GM10248 (cell line): ENCODE measurements at regions not wholly inside any gene's neighbourhood (a gene's known extent, or its start where the extent isn't known, plus 50 kb on each side); places are given as distances from the start of the nearest gene placed in this dataset.

ENCODE experiments used
- CTCF ChIA-PET: fragments of 300-600 bp; sonication (Branson Sonifier 250); formaldehyde crosslinking; extraction: SDS; loops from one replicate; lab custom pipeline; 2021; ENCODE audit warnings: antibody characterized with exemption; lab: Yijun Ruan, JAX
- POLR2A ChIA-PET: fragments of 350-650 bp; sonication (Branson Sonifier 250); formaldehyde crosslinking; extraction: SDS; loops from one replicate; lab custom pipeline; 2020; ENCODE audit warnings: antibody characterized with exemption; lab: Yijun Ruan, JAX
- DNase-seq: peaks from one replicate; pipeline ENCODE4 v3.0.0; 2012; ENCODE audit errors: extremely low spot score
- TF ChIP-seq, protein P1 (sequence below): IDR thresholded peaks from 2 replicates; pipeline ENCODE4 v1.5.1; 2012; ENCODE audit warnings: mild to moderate bottlenecking, low read depth; ENCODE audit errors: extremely low read depth, missing control alignments, control extremely low read depth

DNA sequence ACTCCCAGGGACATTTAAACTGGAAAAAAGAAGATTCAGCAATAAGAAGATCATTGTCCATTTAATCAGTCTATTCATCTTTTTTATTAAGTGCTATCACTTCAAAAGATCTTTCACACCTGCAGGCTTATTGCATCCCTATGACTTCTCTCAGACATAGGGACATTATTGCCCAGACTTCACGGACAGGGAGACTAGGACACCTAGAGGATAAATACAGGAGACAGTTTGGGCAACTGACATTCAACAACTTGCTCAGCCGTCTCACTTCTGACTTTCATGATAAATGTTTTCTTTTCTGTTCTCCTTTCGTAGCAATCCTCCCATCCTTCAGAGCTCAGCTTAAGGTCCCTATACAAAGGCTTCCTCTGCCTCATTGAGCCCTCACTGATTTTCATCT is 84.3 kb downstream of the TMEM30B start:
- TF ChIP-seq, protein P1, sequence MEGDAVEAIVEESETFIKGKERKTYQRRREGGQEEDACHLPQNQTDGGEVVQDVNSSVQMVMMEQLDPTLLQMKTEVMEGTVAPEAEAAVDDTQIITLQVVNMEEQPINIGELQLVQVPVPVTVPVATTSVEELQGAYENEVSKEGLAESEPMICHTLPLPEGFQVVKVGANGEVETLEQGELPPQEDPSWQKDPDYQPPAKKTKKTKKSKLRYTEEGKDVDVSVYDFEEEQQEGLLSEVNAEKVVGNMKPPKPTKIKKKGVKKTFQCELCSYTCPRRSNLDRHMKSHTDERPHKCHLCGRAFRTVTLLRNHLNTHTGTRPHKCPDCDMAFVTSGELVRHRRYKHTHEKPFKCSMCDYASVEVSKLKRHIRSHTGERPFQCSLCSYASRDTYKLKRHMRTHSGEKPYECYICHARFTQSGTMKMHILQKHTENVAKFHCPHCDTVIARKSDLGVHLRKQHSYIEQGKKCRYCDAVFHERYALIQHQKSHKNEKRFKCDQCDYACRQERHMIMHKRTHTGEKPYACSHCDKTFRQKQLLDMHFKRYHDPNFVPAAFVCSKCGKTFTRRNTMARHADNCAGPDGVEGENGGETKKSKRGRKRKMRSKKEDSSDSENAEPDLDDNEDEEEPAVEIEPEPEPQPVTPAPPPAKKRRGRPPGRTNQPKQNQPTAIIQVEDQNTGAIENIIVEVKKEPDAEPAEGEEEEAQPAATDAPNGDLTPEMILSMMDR = no peak
- DNase-seq = no peak
- POLR2A ChIA-PET = no interaction called here
- CTCF ChIA-PET = no interaction called here

DNA sequence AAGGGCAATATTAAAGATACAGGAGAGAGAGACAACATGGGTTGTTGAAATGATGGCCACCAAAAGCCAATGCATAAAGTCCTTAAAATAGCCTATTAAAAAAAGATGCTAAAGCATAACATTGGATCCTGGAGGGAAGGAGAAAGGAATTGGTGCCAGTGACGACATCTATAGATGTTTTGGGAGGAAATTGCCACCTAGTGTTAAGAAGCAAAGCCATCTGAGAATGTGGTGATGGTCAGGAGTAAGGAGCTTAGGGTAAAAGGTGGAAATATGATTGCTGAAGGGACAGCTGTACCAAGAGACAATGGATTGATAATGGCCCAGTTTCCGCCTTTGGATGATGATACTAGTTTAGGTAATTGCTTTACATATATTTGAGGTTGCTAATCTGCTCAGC is 85.1 kb downstream of the TMEM30B start:
- POLR2A ChIA-PET = no interaction called here
- no peak for DNase-seq
- CTCF ChIA-PET = no interaction called here
- TF ChIP-seq, protein P1 = no peak

DNA sequence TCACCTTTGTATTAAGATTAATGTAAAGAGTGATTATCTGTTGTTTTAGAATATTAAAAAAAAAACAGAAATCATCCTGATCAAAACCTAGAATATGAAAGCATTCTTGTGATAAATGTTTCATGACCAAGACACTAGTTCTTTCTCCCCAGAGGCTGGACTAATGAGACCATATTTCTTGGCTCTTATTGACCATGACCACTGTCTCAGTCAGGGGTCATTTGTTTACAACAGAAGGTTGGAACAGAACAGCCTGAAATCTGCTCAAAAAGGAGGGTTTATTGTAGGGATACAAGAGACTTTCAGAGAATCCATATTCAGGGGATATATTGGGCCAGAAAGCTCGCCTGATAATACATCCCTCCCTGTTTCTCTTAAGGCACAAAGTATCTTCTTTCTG is 87.7 kb downstream of the TMEM30B start:
- no peak for DNase-seq
- TF ChIP-seq, protein P1 = no peak
- CTCF ChIA-PET = no interaction called here

DNA sequence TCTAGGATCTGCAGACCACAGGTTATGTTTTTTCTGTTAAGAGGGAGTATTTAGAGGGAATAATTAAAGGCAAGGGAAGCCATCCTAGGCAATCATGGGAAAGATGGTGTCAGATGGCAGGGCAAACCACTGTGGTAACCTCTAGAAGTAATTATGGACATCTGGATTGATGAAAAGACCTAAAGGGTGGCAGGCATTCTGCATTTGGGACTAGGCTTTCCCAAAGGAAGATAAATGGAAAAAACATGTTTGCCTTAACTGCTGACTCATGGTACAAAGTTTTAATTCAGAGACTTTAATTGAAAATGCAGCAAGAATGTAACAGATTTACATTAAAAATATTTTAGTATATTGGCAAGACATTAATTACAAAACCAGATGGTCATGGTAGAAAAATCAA is 88.1 kb downstream of the TMEM30B start:
- ChIA-PET CTCF (no interaction called here), POLR2A (no interaction called here)
- TF ChIP-seq, protein P1 = no peak
- DNase-seq = no peak

More for the DNA sequence above, 87.7 kb downstream of the TMEM30B start:
- POLR2A ChIA-PET = no interaction called here

DNA sequence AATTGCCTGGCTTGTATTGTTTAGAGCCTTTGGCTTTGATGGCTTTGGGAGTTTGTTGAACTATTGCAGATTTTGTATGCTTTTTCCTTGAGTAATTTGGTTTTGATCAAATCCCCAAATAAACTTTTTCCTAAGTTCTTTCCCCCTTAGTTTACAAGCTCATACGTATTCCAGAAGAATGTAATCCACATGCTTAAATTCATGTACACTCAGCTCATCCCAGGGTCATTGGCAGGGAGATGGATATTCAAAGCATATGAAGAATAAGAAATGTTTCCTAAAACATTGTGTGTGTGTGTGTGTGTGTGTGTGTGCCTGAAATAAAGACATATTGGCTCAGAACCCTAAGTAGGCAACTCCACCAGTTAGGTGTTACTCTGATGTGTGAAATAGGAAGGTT is 89.4 kb downstream of the TMEM30B start:
- ChIA-PET POLR2A (no interaction called here), CTCF (interaction anchor here (0.9 to 1.4 kb wide), 3 partner anchors 10 to 101 kb away, joined by 3 read pairs; no protein-coding TSS in a partner anchor)
- TF ChIP-seq, protein P1 = no peak
- DNase-seq = no peak

DNA sequence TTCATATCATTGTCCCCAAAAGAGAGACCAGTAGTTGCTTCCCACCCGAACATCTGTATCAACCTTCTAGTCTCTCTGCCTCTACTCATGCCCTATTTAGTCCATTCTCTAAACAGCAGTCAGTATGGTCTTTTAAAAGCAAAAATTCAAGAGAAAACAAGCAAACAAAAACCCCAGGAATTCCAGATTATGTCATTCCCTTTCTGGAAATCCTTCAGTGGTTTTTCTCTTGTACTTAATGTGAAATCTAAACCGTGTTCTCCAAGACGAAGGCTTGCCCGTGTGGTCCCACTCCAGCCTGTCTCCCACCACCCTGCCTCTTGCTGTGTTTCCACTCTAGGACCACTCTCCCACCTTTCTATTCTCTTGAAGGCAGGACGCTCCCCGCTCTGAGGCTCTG is 90.8 kb downstream of the TMEM30B start:
- ChIA-PET POLR2A (no interaction called here), CTCF (interaction anchor here (1.2 to 1.4 kb wide), 2 partner anchors 9 to 64 kb away, joined by 3 read pairs; no protein-coding TSS in a partner anchor)
- TF ChIP-seq, protein P1 = no peak
- no peak for DNase-seq
